IMR-90 (cell line): ENCODE measurements at regions not wholly inside any gene's neighbourhood (a gene's known extent, or its start where the extent isn't known, plus 50 kb on each side); places are given as distances from the start of the nearest gene placed in this dataset.
A peak's percentile ranks its signal among the peaks of the same experiment; 100 is the strongest.

Experiments
- ATAC-seq: fragments of 200-7000 bp; cut with Tn5 transposase; 2 replicates; pipeline ENCODE4 v1.9.1; 2020; ENCODE audit warnings: low read depth, mild to moderate bottlenecking, moderate library complexity
- BruUV-seq: library from RNA; stranded (reverse); fragments of 400-500 nt; replicated peaks from 2 replicates; lab custom pipeline; 2021; lab: Mats Ljungman, UMichigan
- CTCF ChIA-PET: fragments of 300-600 bp; formaldehyde crosslinking; extraction: SDS; loops from one replicate; lab custom pipeline; 2021; ENCODE audit warnings: antibody characterized with exemption; lab: Yijun Ruan, JAX
- POLR2A ChIA-PET: fragments of 300-600 bp; sonication (Branson Sonifier 250); formaldehyde crosslinking; loops from one replicate; lab custom pipeline; 2022; ENCODE audit warnings: antibody characterized with exemption; ENCODE audit not compliant: unreplicated experiment; lab: Charles Lee
- DNase-seq: peaks from one replicate; pipeline ENCODE4 v3.0.0; 2013
- H2AFZ ChIP-seq: replicated peaks from 2 replicates; pipeline ENCODE3; 2013; ENCODE audit warnings: low read length, mild to moderate bottlenecking; ENCODE audit not compliant: poor library complexity
- H2AK5ac ChIP-seq: 2 replicates; pipeline ENCODE4 v1.6.1; 2013; ENCODE audit warnings: low read depth, low read length, inconsistent platforms
- H2AK9ac ChIP-seq: replicated peaks from 2 replicates; pipeline ENCODE3; 2013; ENCODE audit warnings: mild to moderate bottlenecking, low read depth, low read length, moderate library complexity; ENCODE audit not compliant: poor library complexity
- H2BK120ac ChIP-seq: 2 replicates; pipeline ENCODE4 v1.6.1; 2013; ENCODE audit warnings: low read depth, low read length, inconsistent platforms
- H2BK15ac ChIP-seq: 3 replicates; pipeline ENCODE4 v1.6.1; 2013; ENCODE audit warnings: low read depth, low read length, inconsistent platforms
- H2BK20ac ChIP-seq: 2 replicates; pipeline ENCODE4 v1.6.1; 2013; ENCODE audit warnings: low read depth, mild to moderate bottlenecking, inconsistent platforms, low read length, moderate library complexity
- H2BK5ac ChIP-seq: 2 replicates; pipeline ENCODE4 v1.6.1; 2013; ENCODE audit warnings: mild to moderate bottlenecking, low read depth, low read length, inconsistent platforms; ENCODE audit not compliant: poor library complexity, severe bottlenecking
- H3K14ac ChIP-seq: replicated peaks from 2 replicates; pipeline ENCODE4 v1.6.1; 2013; ENCODE audit warnings: low read depth, low read length, inconsistent platforms
- H3K18ac ChIP-seq: 2 replicates; pipeline ENCODE4 v1.6.1; 2013; ENCODE audit warnings: low read depth, low read length, control low read depth
- H3K23ac ChIP-seq: 2 replicates; pipeline ENCODE4 v1.6.1; 2013; ENCODE audit warnings: low read depth, low read length, inconsistent platforms
- H3K27ac ChIP-seq: 2 replicates; pipeline ENCODE4 v1.5.1; 2013; ENCODE audit warnings: mild to moderate bottlenecking, control low read depth, low read length; ENCODE audit not compliant: insufficient read depth
- H3K27me3 ChIP-seq: 2 replicates; pipeline ENCODE4 v1.6.1; 2013; ENCODE audit warnings: low read length; ENCODE audit not compliant: control insufficient read depth, insufficient read depth
- H3K36me3 ChIP-seq: 2 replicates; pipeline ENCODE4 v1.6.1; 2013; ENCODE audit warnings: low read length, mixed read lengths; ENCODE audit not compliant: control insufficient read depth, insufficient read depth
- H3K4ac ChIP-seq: 2 replicates; pipeline ENCODE4 v1.6.1; 2013; ENCODE audit warnings: low read depth, low read length, inconsistent platforms
- H3K4me1 ChIP-seq: 2 replicates; pipeline ENCODE4 v1.6.1; 2013; ENCODE audit warnings: low read length, mixed read lengths; ENCODE audit not compliant: control insufficient read depth, insufficient read depth
- H3K4me2 ChIP-seq: 2 replicates; pipeline ENCODE4 v1.6.1; 2013; ENCODE audit warnings: low read depth, mild to moderate bottlenecking, control low read depth, low read length, moderate library complexity
- H3K4me3 ChIP-seq: 2 replicates; pipeline ENCODE4 v1.5.1; 2013; ENCODE audit warnings: low read depth, mild to moderate bottlenecking, control low read depth, low read length, moderate library complexity; ENCODE audit not compliant: insufficient read depth
- H3K56ac ChIP-seq: 2 replicates; pipeline ENCODE4 v1.6.1; 2013; ENCODE audit warnings: low read length, inconsistent platforms; ENCODE audit not compliant: insufficient read depth; ENCODE audit errors: extremely low read depth
- H3K79me1 ChIP-seq, 2 experiments: 2 replicates each; pipeline ENCODE4 v1.6.1; 2013; ENCODE audit warnings: low read length in 2 of 2, inconsistent platforms in 1 of 2, low read depth in 1 of 2
- H3K9ac ChIP-seq: 2 replicates; pipeline ENCODE4 v1.6.1; 2013; ENCODE audit warnings: low read depth, low read length, control low read depth
- H3K9me1 ChIP-seq: 2 replicates; pipeline ENCODE4 v1.6.1; 2013; ENCODE audit warnings: low read length, inconsistent platforms; ENCODE audit not compliant: insufficient read depth
- H3K9me3 ChIP-seq: 2 replicates; pipeline ENCODE4 v1.6.1; 2013; ENCODE audit warnings: low read length; ENCODE audit not compliant: control insufficient read depth, insufficient read depth
- H4K20me1 ChIP-seq: 2 replicates; pipeline ENCODE4 v1.6.1; 2013; ENCODE audit warnings: low read length, inconsistent platforms; ENCODE audit not compliant: insufficient read depth
- H4K5ac ChIP-seq: 2 replicates; pipeline ENCODE4 v1.6.1; 2013; ENCODE audit warnings: mild to moderate bottlenecking, low read depth, low read length, control low read depth
- H4K8ac ChIP-seq, 2 experiments: 2 replicates each; pipeline ENCODE4 v1.6.1; 2013; ENCODE audit warnings: low read depth in 2 of 2, low read length in 2 of 2, control low read depth in 1 of 2, inconsistent platforms in 1 of 2
- H4K91ac ChIP-seq: 2 replicates; pipeline ENCODE4 v1.6.1; 2013; ENCODE audit warnings: low read depth, low read length, inconsistent platforms; ENCODE audit not compliant: insufficient read depth
- CEBPB ChIP-seq: IDR thresholded peaks from 2 replicates; pipeline ENCODE4 v1.6.1; 2012; ENCODE audit warnings: low read depth, low read length, improper control_type of control experiment
- MAFK ChIP-seq: IDR thresholded peaks from 2 replicates; pipeline ENCODE4 v1.6.1; 2012; ENCODE audit warnings: low read depth, low read length, improper control_type of control experiment
- NFE2L2 ChIP-seq: fragments of 150-350 bp; IDR thresholded peaks from 2 replicates; pipeline ENCODE4 v1.6.1; 2016; ENCODE audit warnings: low read depth, mild to moderate bottlenecking, low read length
- POLR2A ChIP-seq: IDR thresholded peaks from 2 replicates; pipeline ENCODE4 v1.6.1; 2012; ENCODE audit warnings: mild to moderate bottlenecking, low read depth, low read length
- RCOR1 ChIP-seq: IDR thresholded peaks from 2 replicates; pipeline ENCODE4 v1.6.1; 2012; ENCODE audit warnings: mild to moderate bottlenecking, low read length, improper control_type of control experiment; ENCODE audit not compliant: insufficient replicate concordance
- USF2 ChIP-seq: fragments of 150-350 bp; IDR thresholded peaks from 2 replicates; pipeline ENCODE4 v1.6.1; 2017; ENCODE audit warnings: mild to moderate bottlenecking, antibody characterized with exemption, low read length, low read depth
- WGBS, 2 experiments: methylation state at CpG; one replicate each; pipeline versions ENCODE4 v1.1.5 to v1.1.7; 2013; ENCODE audit warnings: missing lambda C conversion rate in 2 of 2; ENCODE audit not compliant: insufficient read length in 1 of 2; ENCODE audit errors: extremely low coverage in 2 of 2; 5-methylcytosine and 5-hydroxymethylcytosine counted together
- dilution Hi-C: fragments of 300-500 bp; cut with HindIII; formaldehyde crosslinking; loops from one replicate; pipeline ENCODE4 v1.14.3; 2018; ENCODE audit warnings: low sequenced_read_pairs; ENCODE audit not compliant: unreplicated experiment
- in situ Hi-C: fragments of 300-500 bp; cut with MboI; formaldehyde crosslinking; loops from 3 replicates; pipeline ENCODE4 v1.14.3; 2019; ENCODE audit warnings: low sequenced_read_pairs, inconsistent platforms, mixed read lengths
- intact Hi-C: fragments of 100-400 bp; cut with micrococcal nuclease; formaldehyde crosslinking; loops from 2 replicates; pipeline ENCODE4 v1.10.0; 2022
- TF ChIP-seq, protein P1 (sequence below): conservative IDR thresholded peaks from 2 replicates; pipeline ENCODE4 v1.5.1; 2012; ENCODE audit warnings: mild to moderate bottlenecking, low read depth, low read length, improper control_type of control experiment

DNA sequence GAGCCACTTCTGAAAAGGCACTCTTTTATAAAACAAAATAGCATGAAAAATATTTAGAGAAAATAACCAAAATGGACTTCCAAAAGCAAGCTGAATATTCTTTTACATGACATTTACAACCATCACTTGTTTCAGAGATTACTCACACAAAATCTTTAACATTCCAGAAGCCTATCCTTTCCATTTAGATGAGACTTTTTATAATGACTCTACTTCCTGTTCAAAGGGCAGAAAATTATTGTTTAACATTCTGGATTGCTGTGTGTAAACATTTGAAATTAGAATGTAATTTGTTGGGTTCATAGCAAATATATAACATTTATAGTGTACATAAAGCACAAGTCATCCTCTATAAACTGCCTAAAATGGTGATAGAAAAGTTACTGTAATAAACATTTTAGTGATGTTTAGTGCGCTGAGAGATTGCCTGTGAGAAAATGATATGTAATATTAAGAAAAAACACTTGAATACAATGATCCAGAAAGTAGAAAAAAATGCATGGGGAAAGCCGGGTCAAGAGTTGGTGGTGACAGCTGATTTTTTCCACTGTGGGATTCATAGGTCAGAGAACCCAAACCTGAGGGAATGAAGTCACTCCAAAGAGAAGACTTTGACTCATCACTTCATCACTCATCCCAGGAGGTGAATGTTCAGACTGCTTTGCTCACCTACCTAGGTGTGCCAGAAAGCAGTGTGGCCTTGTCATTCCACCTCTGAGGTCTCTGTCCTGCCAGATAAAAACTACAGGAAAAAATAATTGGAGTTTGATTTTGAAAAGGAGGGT lies 305.8 kb downstream of the ARPP21 start:
- H3K27me3 ChIP-seq, result no peaks in the 10 kb centered on the region
- H2BK15ac ChIP-seq, result no peak overlapping the region
- ATAC-seq, result peak; percentile 83
- BruUV-seq, result no TSS peak
- peak overlapping the region; percentile 97 for H3K18ac ChIP-seq
- TF ChIP-seq POLR2A (no peak), CEBPB (no peak), NFE2L2 (no peak), MAFK (no peak), USF2 (no peak), RCOR1 (no peak)
- TF ChIP-seq, protein P1, sequence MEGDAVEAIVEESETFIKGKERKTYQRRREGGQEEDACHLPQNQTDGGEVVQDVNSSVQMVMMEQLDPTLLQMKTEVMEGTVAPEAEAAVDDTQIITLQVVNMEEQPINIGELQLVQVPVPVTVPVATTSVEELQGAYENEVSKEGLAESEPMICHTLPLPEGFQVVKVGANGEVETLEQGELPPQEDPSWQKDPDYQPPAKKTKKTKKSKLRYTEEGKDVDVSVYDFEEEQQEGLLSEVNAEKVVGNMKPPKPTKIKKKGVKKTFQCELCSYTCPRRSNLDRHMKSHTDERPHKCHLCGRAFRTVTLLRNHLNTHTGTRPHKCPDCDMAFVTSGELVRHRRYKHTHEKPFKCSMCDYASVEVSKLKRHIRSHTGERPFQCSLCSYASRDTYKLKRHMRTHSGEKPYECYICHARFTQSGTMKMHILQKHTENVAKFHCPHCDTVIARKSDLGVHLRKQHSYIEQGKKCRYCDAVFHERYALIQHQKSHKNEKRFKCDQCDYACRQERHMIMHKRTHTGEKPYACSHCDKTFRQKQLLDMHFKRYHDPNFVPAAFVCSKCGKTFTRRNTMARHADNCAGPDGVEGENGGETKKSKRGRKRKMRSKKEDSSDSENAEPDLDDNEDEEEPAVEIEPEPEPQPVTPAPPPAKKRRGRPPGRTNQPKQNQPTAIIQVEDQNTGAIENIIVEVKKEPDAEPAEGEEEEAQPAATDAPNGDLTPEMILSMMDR, result no peak
- H4K91ac ChIP-seq, result peak overlapping the region; percentile 40
- H3K79me1 ChIP-seq, result no peaks in the 10 kb centered on the region
- intact Hi-C loops, result no loop called here
- peaks cover 5% of the 10 kb centered on the region for H3K4me1 ChIP-seq
- H3K4me2 ChIP-seq, result peak overlapping the region; percentile 85
- CTCF ChIA-PET, result interaction anchor here (0.8 kb wide), 1 partner anchor 38 kb away, joined by 3 read pairs; no protein-coding TSS in a partner anchor
- dilution Hi-C loops, result no loop called here
- WGBS, 2 experiments, result no CpG with 5 or more reads among the region's 2 CpGs
- peak overlapping the region; percentile 86 for H2BK20ac ChIP-seq
- H4K5ac ChIP-seq, result peak overlapping the region; percentile 63; the same call in 1 of the 2 replicates
- peak overlapping the region; percentile 90 for H2BK5ac ChIP-seq
- peak overlapping the region; percentile 70 for H3K4ac ChIP-seq
- no peaks in the 10 kb centered on the region; the same call in 1 of the 2 replicates for H3K9me1 ChIP-seq
- in situ Hi-C loops, result no loop called here
- peak overlapping the region; percentile 67 for H3K56ac ChIP-seq
- H3K27ac ChIP-seq, result peak overlapping the region; percentile 85
- peak overlapping the region; percentile 40; the same call in 1 of the 2 replicates for H3K23ac ChIP-seq
- H3K9ac ChIP-seq, result peak overlapping the region; percentile 33; the same call in 1 of the 2 replicates
- peak; percentile 51 for DNase-seq
- no peak overlapping the region for H3K4me3 ChIP-seq
- no peaks in the 10 kb centered on the region for H3K9me3 ChIP-seq
- no peaks in the 10 kb centered on the region for H3K36me3 ChIP-seq
- H4K8ac ChIP-seq, result peak overlapping the region; percentile 20 to 83
- no peak overlapping the region for H2AK9ac ChIP-seq
- H2BK120ac ChIP-seq, result peak overlapping the region; percentile 88
- H2AK5ac ChIP-seq, result no peak overlapping the region
- H3K14ac ChIP-seq, result 0 out of 2 replicates have a peak overlapping the region, but pooled peaks have one; percentile 69
- POLR2A ChIA-PET, result no interaction called here
- no peak overlapping the region for H2AFZ ChIP-seq
- no peaks in the 10 kb centered on the region for H4K20me1 ChIP-seq
